H9 (cell line): ENCODE measurements at regions not wholly inside any gene's neighbourhood (a gene's known extent, or its start where the extent isn't known, plus 50 kb on each side); places are given as distances from the start of the nearest gene placed in this dataset.

Source experiments
- DNase-seq: peaks from one replicate; pipeline ENCODE4 v3.0.0-alpha.2; 2017
- H2AFZ ChIP-seq: one replicate; pipeline ENCODE4 v1.6.1; 2013; ENCODE audit warnings: mild to moderate bottlenecking, low read length, control low read depth, moderate library complexity
- H2AK5ac ChIP-seq: 2 replicates; pipeline ENCODE4 v1.6.1; 2013; ENCODE audit warnings: low read length, control low read depth, mixed read lengths; ENCODE audit not compliant: insufficient read length
- H2BK120ac ChIP-seq: one replicate; pipeline ENCODE4 v1.6.1; 2013; ENCODE audit warnings: low read depth, mild to moderate bottlenecking, low read length, control low read depth, inconsistent platforms; ENCODE audit not compliant: poor library complexity, severe bottlenecking
- H2BK12ac ChIP-seq: 2 replicates; pipeline ENCODE4 v1.6.1; 2013; ENCODE audit warnings: low read length, control low read depth, mixed read lengths, low read depth; ENCODE audit not compliant: insufficient read length
- H2BK15ac ChIP-seq: 2 replicates; pipeline ENCODE4 v1.6.1; 2013; ENCODE audit warnings: low read depth, low read length, control low read depth
- H2BK20ac ChIP-seq: one replicate; pipeline ENCODE4 v1.6.1; 2013; ENCODE audit warnings: low read depth, mild to moderate bottlenecking, low read length, control low read depth, inconsistent platforms; ENCODE audit not compliant: poor library complexity, severe bottlenecking
- H2BK5ac ChIP-seq: 2 replicates; pipeline ENCODE4 v1.6.1; 2013; ENCODE audit warnings: low read length, control low read depth, mixed read lengths; ENCODE audit not compliant: insufficient read length
- H3K14ac ChIP-seq: 2 replicates; pipeline ENCODE4 v1.6.1; 2013; ENCODE audit warnings: low read length, control low read depth; ENCODE audit not compliant: insufficient read depth
- H3K18ac ChIP-seq: 2 replicates; pipeline ENCODE4 v1.6.1; 2013; ENCODE audit warnings: low read depth, mild to moderate bottlenecking, mixed read lengths, low read length, control low read depth; ENCODE audit not compliant: insufficient read length
- H3K23ac ChIP-seq: 2 replicates; pipeline ENCODE4 v1.6.1; 2013; ENCODE audit warnings: low read length, control low read depth, mixed read lengths, low read depth; ENCODE audit not compliant: insufficient read length
- H3K23me2 ChIP-seq: 2 replicates; pipeline ENCODE4 v1.6.1; 2013; ENCODE audit warnings: low read depth, mild to moderate bottlenecking, mixed read lengths, low read length, control low read depth; ENCODE audit not compliant: insufficient read length, poor library complexity, severe bottlenecking
- H3K27ac ChIP-seq: 2 replicates; pipeline ENCODE4 v1.5.1; 2013; ENCODE audit warnings: low read length, control low read depth, mixed read lengths, low read depth; ENCODE audit not compliant: insufficient read length
- H3K27me3 ChIP-seq: 2 replicates; pipeline ENCODE4 v1.6.1; 2013; ENCODE audit warnings: low read length, control low read depth, inconsistent platforms; ENCODE audit not compliant: insufficient read depth
- H3K4ac ChIP-seq: 2 replicates; pipeline ENCODE4 v1.6.1; 2013; ENCODE audit warnings: low read depth, mild to moderate bottlenecking, control low read depth, inconsistent platforms, low read length, moderate library complexity
- H3K4me1 ChIP-seq: 2 replicates; pipeline ENCODE4 v1.6.1; 2013; ENCODE audit warnings: low read length, control low read depth, inconsistent platforms; ENCODE audit not compliant: insufficient read depth
- H3K4me2 ChIP-seq: 2 replicates; pipeline ENCODE4 v1.6.1; 2013; ENCODE audit warnings: low read length, control low read depth, mixed read lengths; ENCODE audit not compliant: insufficient read length, insufficient read depth
- H3K56ac ChIP-seq: 2 replicates; pipeline ENCODE4 v1.6.1; 2013; ENCODE audit warnings: low read depth, mild to moderate bottlenecking, mixed read lengths, low read length, control low read depth; ENCODE audit not compliant: insufficient read length
- H3K79me1 ChIP-seq: 2 replicates; pipeline ENCODE4 v1.6.1; 2013; ENCODE audit warnings: low read depth, mild to moderate bottlenecking, moderate library complexity, low read length, control low read depth, inconsistent platforms; ENCODE audit not compliant: insufficient read depth, poor library complexity, severe bottlenecking
- H3K79me2 ChIP-seq: 2 replicates; pipeline ENCODE4 v1.6.1; 2013; ENCODE audit warnings: low read length, control low read depth, inconsistent platforms; ENCODE audit not compliant: insufficient read depth
- H3K9ac ChIP-seq: 2 replicates; pipeline ENCODE4 v1.6.1; 2013; ENCODE audit warnings: low read length, control low read depth, mixed read lengths; ENCODE audit not compliant: insufficient read length; ENCODE audit errors: extremely low read depth
- H3K9me3 ChIP-seq: one replicate; pipeline ENCODE4 v1.6.1; 2013; ENCODE audit warnings: low read depth, low read length, inconsistent platforms; ENCODE audit not compliant: control insufficient read depth
- H3T11ph ChIP-seq: one replicate; pipeline ENCODE4 v1.6.1; 2013; ENCODE audit warnings: mild to moderate bottlenecking, low read length, control low read depth, inconsistent platforms
- H4K20me1 ChIP-seq: one replicate; pipeline ENCODE4 v1.6.1; 2013; ENCODE audit not compliant: control insufficient read depth, insufficient read length, insufficient read depth
- H4K5ac ChIP-seq: 2 replicates; pipeline ENCODE4 v1.6.1; 2013; ENCODE audit warnings: low read depth, mild to moderate bottlenecking, mixed read lengths, low read length, control low read depth; ENCODE audit not compliant: insufficient read length
- H4K8ac ChIP-seq: replicated peaks from 2 replicates; pipeline ENCODE4 v1.6.1; 2013; ENCODE audit warnings: low read length, control low read depth, mixed read lengths, low read depth; ENCODE audit not compliant: insufficient read length
- H4K91ac ChIP-seq: 2 replicates; pipeline ENCODE4 v1.6.1; 2013; ENCODE audit warnings: low read depth, mild to moderate bottlenecking, moderate library complexity, mixed read lengths, low read length, control low read depth; ENCODE audit not compliant: insufficient read length
- H3K27ac Mint-ChIP-seq, 3 experiments: 2 replicates in 2 of 3; 3 replicates in 1 of 3; pipeline ENCODE4 v1.8.0; 2020 to 2021; ENCODE audit warnings: mixed read lengths in 3 of 3, mild to moderate bottlenecking in 1 of 3, moderate library complexity in 1 of 3
- H3K27me3 Mint-ChIP-seq: 2 replicates; pipeline ENCODE4 v1.8.0; 2021; ENCODE audit warnings: low read depth, mild to moderate bottlenecking, moderate library complexity, mixed read lengths
- H3K36me3 Mint-ChIP-seq, 3 experiments: 2 replicates in 2 of 3; 3 replicates in 1 of 3; pipeline ENCODE4 v1.8.0; 2020 to 2021; ENCODE audit warnings: low read depth in 3 of 3, mixed read lengths in 3 of 3; ENCODE audit not compliant: insufficient read depth in 1 of 3
- H3K4me1 Mint-ChIP-seq, 2 experiments: 2 replicates each; pipeline ENCODE4 v1.8.0; 2020; ENCODE audit warnings: mixed read lengths in 2 of 2
- H3K4me3 Mint-ChIP-seq, 2 experiments: 2 replicates in 1 of 2; 3 replicates in 1 of 2; pipeline ENCODE4 v1.8.0; 2020 to 2021; ENCODE audit warnings: mild to moderate bottlenecking in 2 of 2, mixed read lengths in 2 of 2, moderate library complexity in 1 of 2
- H3K9me3 Mint-ChIP-seq, 2 experiments: 2 replicates in 1 of 2; 3 replicates in 1 of 2; pipeline ENCODE4 v1.8.0; 2020; ENCODE audit warnings: mild to moderate bottlenecking in 2 of 2, mixed read lengths in 2 of 2, moderate library complexity in 1 of 2
- WGBS: extraction: QIAGEN DNeasy Blood & Tissue Kit; methylation state at CpG from one replicate; pipeline ENCODE4 v1.1.7; 2013; ENCODE audit warnings: missing lambda C conversion rate, low lambda C conversion rate, mixed read lengths; ENCODE audit not compliant: insufficient read length; ENCODE audit errors: extremely low coverage; 5-methylcytosine and 5-hydroxymethylcytosine counted together
- TF ChIP-seq, protein P1 (sequence below): fragments of 200-600 bp; sonication (generic); conservative IDR thresholded peaks from 3 replicates; pipeline ENCODE4 v1.8.0; 2021; ENCODE audit warnings: antibody characterized with exemption, mild to moderate bottlenecking

DNA sequence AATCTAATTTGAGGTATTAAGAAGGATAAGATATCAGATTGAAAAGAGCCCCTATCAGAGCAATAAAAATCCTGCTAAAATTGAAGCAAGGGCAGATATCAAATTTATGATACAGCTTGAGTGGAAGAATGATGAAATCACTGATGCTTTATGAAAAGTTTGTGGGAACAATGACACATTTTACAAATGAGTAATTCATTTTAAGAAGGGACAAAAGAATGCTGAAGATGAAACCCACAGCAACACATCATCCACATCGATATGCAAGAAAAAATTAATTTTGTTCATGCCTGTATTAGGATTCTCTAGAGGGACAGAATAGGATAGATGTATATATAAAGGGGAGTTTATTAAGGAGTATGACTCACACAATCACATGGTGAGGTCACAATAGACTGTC lies 355.6 kb upstream of the GYPC start:
- Histone ChIP-seq H2AFZ (no peak overlapping the region), H3K9ac (no peak overlapping the region), H3K9me3 (no peaks in the 10 kb centered on the region), H2BK12ac (no peak overlapping the region), H3K27me3 (no peaks in the 10 kb centered on the region), H2AK5ac (no peak overlapping the region), H4K20me1 (no peaks in the 10 kb centered on the region), H3K23me2 (no peaks in the 10 kb centered on the region), H2BK120ac (no peak overlapping the region), H3K56ac (no peak overlapping the region), H4K5ac (no peak overlapping the region), H3K79me1 (no peaks in the 10 kb centered on the region), H3K27ac (no peak overlapping the region), H4K8ac (no peak overlapping the region), H2BK5ac (no peak overlapping the region), H3K4me1 (no peaks in the 10 kb centered on the region; the same call in 1 of the 2 replicates), H3K14ac (no peak overlapping the region), H4K91ac (no peak overlapping the region), H3K23ac (no peak overlapping the region), H3K18ac (no peak overlapping the region), H2BK15ac (no peak overlapping the region), H2BK20ac (no peak overlapping the region), H3K4me2 (no peak overlapping the region), H3K4ac (no peak overlapping the region), H3T11ph (no peak overlapping the region), H3K79me2 (no peaks in the 10 kb centered on the region)
- TF ChIP-seq, protein P1, sequence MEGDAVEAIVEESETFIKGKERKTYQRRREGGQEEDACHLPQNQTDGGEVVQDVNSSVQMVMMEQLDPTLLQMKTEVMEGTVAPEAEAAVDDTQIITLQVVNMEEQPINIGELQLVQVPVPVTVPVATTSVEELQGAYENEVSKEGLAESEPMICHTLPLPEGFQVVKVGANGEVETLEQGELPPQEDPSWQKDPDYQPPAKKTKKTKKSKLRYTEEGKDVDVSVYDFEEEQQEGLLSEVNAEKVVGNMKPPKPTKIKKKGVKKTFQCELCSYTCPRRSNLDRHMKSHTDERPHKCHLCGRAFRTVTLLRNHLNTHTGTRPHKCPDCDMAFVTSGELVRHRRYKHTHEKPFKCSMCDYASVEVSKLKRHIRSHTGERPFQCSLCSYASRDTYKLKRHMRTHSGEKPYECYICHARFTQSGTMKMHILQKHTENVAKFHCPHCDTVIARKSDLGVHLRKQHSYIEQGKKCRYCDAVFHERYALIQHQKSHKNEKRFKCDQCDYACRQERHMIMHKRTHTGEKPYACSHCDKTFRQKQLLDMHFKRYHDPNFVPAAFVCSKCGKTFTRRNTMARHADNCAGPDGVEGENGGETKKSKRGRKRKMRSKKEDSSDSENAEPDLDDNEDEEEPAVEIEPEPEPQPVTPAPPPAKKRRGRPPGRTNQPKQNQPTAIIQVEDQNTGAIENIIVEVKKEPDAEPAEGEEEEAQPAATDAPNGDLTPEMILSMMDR: no peak
- no peak overlapping the region for H3K27ac Mint-ChIP-seq
- H3K9me3 Mint-ChIP-seq: no peaks in the 10 kb centered on the region
- H3K4me1 Mint-ChIP-seq: peaks cover 4 to 10% of the 10 kb centered on the region in 2 experiments
- H3K27me3 Mint-ChIP-seq: no peaks in the 10 kb centered on the region
- no CpG with 5 or more reads among the region's 1 CpG for WGBS
- DNase-seq: no peak
- no peaks in the 10 kb centered on the region for H3K36me3 Mint-ChIP-seq
- no peak overlapping the region for H3K4me3 Mint-ChIP-seq
